PFSK-1 (cell line): ENCODE measurements at regions not wholly inside any gene's neighbourhood (a gene's known extent, or its start where the extent isn't known, plus 50 kb on each side); places are given as distances from the start of the nearest gene placed in this dataset.

Experiments used
- FOXP2 ChIP-seq: optimal IDR thresholded peaks from 2 replicates; pipeline ENCODE3; 2011; ENCODE audit warnings: borderline replicate concordance, control low read depth, inconsistent platforms; ENCODE audit not compliant: insufficient read depth; ENCODE audit errors: extremely low read length, extremely low read depth
- POLR2AphosphoS5 ChIP-seq: IDR thresholded peaks from 2 replicates; pipeline ENCODE4 v1.6.1; 2012; ENCODE audit warnings: low read depth, mild to moderate bottlenecking, control low read depth, low read length, moderate library complexity
- REST ChIP-seq, 2 experiments: IDR thresholded peaks; 2 replicates each; pipeline versions ENCODE4 v1.6.1 to v1.8.0; 2011 to 2012; ENCODE audit warnings: low read depth in 2 of 2, low read length in 2 of 2, control low read depth in 1 of 2, inconsistent platforms in 1 of 2, mild to moderate bottlenecking in 1 of 2, moderate library complexity in 1 of 2; ENCODE audit not compliant: insufficient read depth in 1 of 2
- SIN3A ChIP-seq: IDR thresholded peaks from 2 replicates; pipeline ENCODE4 v1.6.1; 2012; ENCODE audit warnings: mild to moderate bottlenecking, low read length, moderate library complexity, borderline replicate concordance; ENCODE audit not compliant: insufficient read depth
- TAF1 ChIP-seq: IDR thresholded peaks from 2 replicates; pipeline ENCODE4 v1.6.1; 2012; ENCODE audit warnings: low read length, control low read depth, borderline replicate concordance; ENCODE audit not compliant: insufficient read depth

- TF ChIP-seq REST (IDR thresholded peaks at IDR 0.05; ENCODE audit: insufficient read depth in 1 of 2, low read depth in 2 of 2, low read length in 2 of 2): no peak
- TF ChIP-seq SIN3A: no peak
- no peak for TF ChIP-seq FOXP2
- TF ChIP-seq TAF1: no peak
- no peak for TF ChIP-seq POLR2AphosphoS5
These were observed 201.7 kb upstream of the ADAMTS3 start for GRCh38 chr4:72770708-72771107.
